Right hindlimb (tissue), 1 donor: ENCODE measurements at regions not wholly inside any gene's neighbourhood (a gene's known extent, or its start where the extent isn't known, plus 50 kb on each side); places are given as distances from the start of the nearest gene placed in this dataset.
"Not testable (repeated sequence)": the region's sequence is repeated elsewhere in the genome, so short reads cannot be mapped to it uniquely, and the experiment has no call there.

ENCODE experiments used
- DNase-seq: peaks from one replicate; pipeline ENCODE4 v3.0.0-alpha.2; 2018

- no peak for DNase-seq
These were observed 1406.5 kb upstream of the ACO1 start for GRCh38 chr9:30977965-30978364.

- DNase-seq, result no peak
These were observed 1402.1 kb upstream of the ACO1 start for GRCh38 chr9:30982301-30982700.

GRCh38 chr9:30995956-30996738, 1388.3 kb upstream of the ACO1 start:
- no peak for DNase-seq

GRCh38 chr9:30996761-30997160, 1387.7 kb upstream of the ACO1 start:
- DNase-seq, result no peak

GRCh38 chr9:30997291-30997690, 1387.2 kb upstream of the ACO1 start:
- DNase-seq, result no peak

- no peak for DNase-seq
These were observed 1379.3 kb upstream of the ACO1 start for GRCh38 chr9:31005086-31005665.

- no peak for DNase-seq
These were observed 1371.1 kb upstream of the ACO1 start for GRCh38 chr9:31013371-31013770.

- DNase-seq, result no peak
These were observed 1360.6 kb upstream of the ACO1 start for GRCh38 chr9:31023847-31024246.

- no peak for DNase-seq
These were observed 1356.8 kb upstream of the ACO1 start for GRCh38 chr9:31027678-31028077.

- no peak for DNase-seq
These were observed 1356.3 kb upstream of the ACO1 start for GRCh38 chr9:31028137-31028536.

GRCh38 chr9:31030741-31031202, 1353.7 kb upstream of the ACO1 start:
- no peak for DNase-seq

- DNase-seq, result no peak
These were observed 1352.2 kb upstream of the ACO1 start for GRCh38 chr9:31032206-31032605.

- DNase-seq, result no peak
These were observed 1350.1 kb upstream of the ACO1 start for GRCh38 chr9:31034311-31034710.

GRCh38 chr9:31040564-31040963, 1343.9 kb upstream of the ACO1 start:
- no peak for DNase-seq

GRCh38 chr9:31045810-31046209, 1338.6 kb upstream of the ACO1 start:
- no peak for DNase-seq

GRCh38 chr9:31061592-31061991, 1322.9 kb upstream of the ACO1 start:
- DNase-seq, result not testable (repeated sequence)

- DNase-seq, result no peak
These were observed 1318.8 kb upstream of the ACO1 start for GRCh38 chr9:31065691-31066090.

- DNase-seq, result no peak
These were observed 1317.0 kb upstream of the ACO1 start for GRCh38 chr9:31067418-31067817.

- DNase-seq, result no peak
These were observed 1312.7 kb upstream of the ACO1 start for GRCh38 chr9:31071606-31072286.

GRCh38 chr9:31078175-31078574, 1306.3 kb upstream of the ACO1 start:
- DNase-seq, result no peak

GRCh38 chr9:31084350-31084749, 1300.1 kb upstream of the ACO1 start:
- no peak for DNase-seq

GRCh38 chr9:31089549-31090221, 1294.8 kb upstream of the ACO1 start:
- DNase-seq, result no peak

GRCh38 chr9:31100311-31100710, 1284.1 kb upstream of the ACO1 start:
- no peak for DNase-seq
